ENCODE measurements at regions not wholly inside any gene's neighbourhood (a gene's known extent, or its start where the extent isn't known, plus 50 kb on each side); places are given as distances from the start of the nearest gene placed in this dataset.
A peak's percentile ranks its signal among the peaks of the same experiment; 100 is the strongest.

DNA sequence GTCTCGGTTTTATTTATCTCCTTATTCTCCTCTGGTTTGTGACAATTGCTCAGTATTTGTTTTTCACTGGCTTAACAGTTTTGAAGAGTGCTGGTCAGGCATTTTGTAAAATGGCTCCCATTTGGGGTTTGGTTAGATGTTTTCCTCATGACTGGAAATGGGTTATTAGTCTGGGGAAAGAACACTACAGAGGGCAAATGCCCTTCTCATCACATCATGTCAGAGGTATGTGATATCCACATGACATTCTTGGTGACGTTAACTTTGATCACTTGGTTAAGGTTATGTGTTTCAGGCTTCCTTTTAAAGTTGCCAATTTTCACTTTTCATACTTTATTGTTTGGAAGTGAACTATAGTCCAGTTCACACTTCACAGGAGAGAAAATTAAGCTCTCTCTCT is 74.8 kb upstream of the KLHL1 start:
- FAIRE-seq (no peak), DNase-seq (ENCODE audit: low spot score) (peak; percentile 3)

Data from urothelium cell line (cell line).